NCI-H82 treated with DMSO at 0.1 percent for 48 hours (cell line): ENCODE measurements at regions not wholly inside any gene's neighbourhood (a gene's known extent, or its start where the extent isn't known, plus 50 kb on each side); places are given as distances from the start of the nearest gene placed in this dataset.
"Not testable (repeated sequence)": the region's sequence is repeated elsewhere in the genome, so short reads cannot be mapped to it uniquely, and the experiment has no call there.

ENCODE experiments used
- DNase-seq: peaks from one replicate; lab custom pipeline; 2025; ENCODE audit not compliant: unreplicated experiment; lab: John Stamatoyannopoulos, UW

- DNase-seq, result no peak
Observed at GRCh38 chr3:169029674-169030285, 633.7 kb downstream of the MECOM start.

GRCh38 chr3:169028716-169029115 is 634.8 kb downstream of the MECOM start:
- no peak for DNase-seq

- DNase-seq, result no peak
Observed at GRCh38 chr3:169026543-169027182, 636.8 kb downstream of the MECOM start.

- DNase-seq, result no peak
Observed at GRCh38 chr3:169022457-169022856, 641.1 kb downstream of the MECOM start.

GRCh38 chr3:169020371-169020770 is 643.1 kb downstream of the MECOM start:
- DNase-seq, result no peak

GRCh38 chr3:169009453-169009852 is 654.1 kb downstream of the MECOM start:
- DNase-seq, result no peak

GRCh38 chr3:169008776-169009358 is 654.6 kb downstream of the MECOM start:
- no peak for DNase-seq

- DNase-seq, result no peak
Observed at GRCh38 chr3:169007145-169007544, 656.4 kb downstream of the MECOM start.

- DNase-seq, result not testable (repeated sequence)
Observed at GRCh38 chr3:169006398-169006797, 657.1 kb downstream of the MECOM start.

GRCh38 chr3:169002689-169003088 is 660.8 kb downstream of the MECOM start:
- DNase-seq, result no peak

- no peak for DNase-seq
Observed at GRCh38 chr3:168998792-168999191, 664.7 kb downstream of the MECOM start.

- DNase-seq, result no peak
Observed at GRCh38 chr3:168997488-168997887, 666.0 kb downstream of the MECOM start.

- no peak for DNase-seq
Observed at GRCh38 chr3:168996622-168997021, 666.9 kb downstream of the MECOM start.

GRCh38 chr3:168995129-168995528 is 668.4 kb downstream of the MECOM start:
- DNase-seq, result no peak

- no peak for DNase-seq
Observed at GRCh38 chr3:168991803-168992202, 671.7 kb downstream of the MECOM start.

- DNase-seq, result no peak
Observed at GRCh38 chr3:168990621-168991020, 672.9 kb downstream of the MECOM start.

- DNase-seq, result no peak
Observed at GRCh38 chr3:168990134-168990533, 673.4 kb downstream of the MECOM start.

- DNase-seq, result no peak
Observed at GRCh38 chr3:168989396-168989795, 674.1 kb downstream of the MECOM start.

- no peak for DNase-seq
Observed at GRCh38 chr3:168988853-168989252, 674.7 kb downstream of the MECOM start.

GRCh38 chr3:168984872-168985271 is 678.6 kb downstream of the MECOM start:
- no peak for DNase-seq

GRCh38 chr3:168983046-168983445 is 680.5 kb downstream of the MECOM start:
- no peak for DNase-seq

- no peak for DNase-seq
Observed at GRCh38 chr3:168981396-168981795, 682.1 kb downstream of the MECOM start.
